Right lobe of liver (tissue), 6 donors: ENCODE measurements at regions not wholly inside any gene's neighbourhood (a gene's known extent, or its start where the extent isn't known, plus 50 kb on each side); places are given as distances from the start of the nearest gene placed in this dataset.
A peak's percentile ranks its signal among the peaks of the same experiment; 100 is the strongest.

Source experiments
- ATAC-seq, 4 donors: fragments of 200-7000 bp; cut with Tn5 transposase; one replicate each; pipeline ENCODE4 v1.9.1; 2020; ENCODE audit warnings: mild to moderate bottlenecking in 4 of 4, moderate library complexity in 4 of 4
- DNase-seq, 3 donors: peaks; one replicate each; pipeline ENCODE4 v3.0.0-alpha.2; 2020
- H3K27ac ChIP-seq, 3 donors: fragments of 200-600 bp; one replicate each; pipeline ENCODE4 v1.8.0; 2022
- H3K27me3 ChIP-seq, 2 donors: fragments of 200-600 bp; one replicate each; pipeline ENCODE4 v1.8.0; 2022
- H3K36me3 ChIP-seq, 4 donors: fragments of 200-600 bp; sonication (generic) in 1 of 4; one replicate each; pipeline versions ENCODE4 v1.5.1 to v1.8.0; 2017 to 2022; ENCODE audit warnings: control low read depth in 1 of 4
- H3K4me1 ChIP-seq, 4 donors: fragments of 200-600 bp; sonication (generic) in 1 of 4; one replicate each; pipeline versions ENCODE4 v1.5.1 to v1.8.0; 2017 to 2022; ENCODE audit warnings: control low read depth in 1 of 4
- H3K4me3 ChIP-seq, 3 donors: fragments of 200-600 bp; one replicate each; pipeline ENCODE4 v1.8.0; 2022
- H3K9me3 ChIP-seq, 4 donors: fragments of 200-600 bp; sonication (generic) in 1 of 4; one replicate each; pipeline versions ENCODE4 v1.5.1 to v1.8.0; 2017 to 2022; ENCODE audit warnings: control low read depth in 1 of 4
- CTCF ChIP-seq, 4 donors: fragments of 200-600 bp in 3 of 4; fragments of 450-650 bp in 1 of 4; IDR thresholded peaks; one replicate each; pipeline versions ENCODE4 v1.5.1 to v1.8.0; 2016 to 2022; ENCODE audit warnings: antibody characterized with exemption in 4 of 4, mild to moderate bottlenecking in 2 of 4
- POLR2A ChIP-seq: fragments of 450-650 bp; IDR thresholded peaks from one replicate; pipeline ENCODE4 v1.6.1; 2017; ENCODE audit warnings: antibody characterized with exemption, mild to moderate bottlenecking
- WGBS: methylation state at CpG from one replicate; pipeline ENCODE4 v1.1.6; 2018; ENCODE audit warnings: low coverage, low lambda C conversion rate; ENCODE audit not compliant: insufficient coverage; ENCODE audit errors: missing lambda C conversion rate; 5-methylcytosine and 5-hydroxymethylcytosine counted together
- intact Hi-C, 2 donors: fragments of 100-400 bp; cut with DNase I; formaldehyde crosslinking; loops; one replicate each; pipeline versions ENCODE4 v1.11.2 to v1.14.1; 2022
- donor health status: DM: no; HTN: yes; CAD: no.
- donor health status: DM: no; HTN: no; CAD: no.
- donor health status: DM: no; HTN: no; CAD: no.
- donor health status: DM: no; HTN: yes; CAD: no.
- donor health status: DM: no; HTN: yes; CAD: no.

GRCh38 chr10:50936335-50936734 lies 50.9 kb upstream of the A1CF start:
- H3K27ac ChIP-seq: no peak overlapping the region
- intact Hi-C loops: no loop called here
- H3K36me3 ChIP-seq: no peaks in the 10 kb centered on the region
- H3K4me3 ChIP-seq: no peak overlapping the region
- no peaks in the 10 kb centered on the region for H3K4me1 ChIP-seq
- DNase-seq: no peak
- no peaks in the 10 kb centered on the region for H3K9me3 ChIP-seq
- ATAC-seq: no peak
- no peaks in the 10 kb centered on the region for H3K27me3 ChIP-seq
- TF ChIP-seq POLR2A (no peak), CTCF (IDR thresholded peaks at IDR 0.05) (no peak)

GRCh38 chr10:50937230-50937907 lies 51.9 kb upstream of the A1CF start:
- Histone ChIP-seq H3K4me1 (no peaks in the 10 kb centered on the region), H3K36me3 (no peaks in the 10 kb centered on the region), H3K4me3 (no peak overlapping the region), H3K27me3 (no peaks in the 10 kb centered on the region), H3K9me3 (no peaks in the 10 kb centered on the region), H3K27ac (no peak overlapping the region)
- intact Hi-C loops: no loop called here
- DNase-seq: no peak
- 15% methylated on average over 4 of the region's 4 CpGs for WGBS
- peak; percentile 59 to 71 (median 66) for ATAC-seq
- TF ChIP-seq POLR2A (no peak), CTCF (IDR thresholded peaks at IDR 0.05) (peak; percentile 41 to 63 (median 60))

GRCh38 chr10:50941629-50942028 lies 56.2 kb upstream of the A1CF start:
- no peaks in the 10 kb centered on the region for H3K36me3 ChIP-seq
- intact Hi-C loops: no loop called here
- no peak overlapping the region for H3K4me3 ChIP-seq
- no peaks in the 10 kb centered on the region for H3K4me1 ChIP-seq
- no peaks in the 10 kb centered on the region for H3K27me3 ChIP-seq
- DNase-seq (no peak), ATAC-seq (no peak)
- TF ChIP-seq POLR2A (no peak), CTCF (IDR thresholded peaks at IDR 0.05) (no peak)
- H3K9me3 ChIP-seq: no peaks in the 10 kb centered on the region
- no peak overlapping the region for H3K27ac ChIP-seq
- 69% methylated on average over 3 of the region's 3 CpGs for WGBS

GRCh38 chr10:50946991-50947781 lies 61.8 kb upstream of the A1CF start:
- DNase-seq (no peak), ATAC-seq (no peak)
- no peaks in the 10 kb centered on the region for H3K27me3 ChIP-seq
- H3K36me3 ChIP-seq: no peaks in the 10 kb centered on the region
- H3K4me1 ChIP-seq: no peaks in the 10 kb centered on the region
- no peak overlapping the region for H3K4me3 ChIP-seq
- intact Hi-C loops: no loop called here
- 71% methylated on average over 6 of the region's 6 CpGs for WGBS
- no peak overlapping the region for H3K27ac ChIP-seq
- no peaks in the 10 kb centered on the region for H3K9me3 ChIP-seq
- no peak for TF ChIP-seq CTCF (IDR thresholded peaks at IDR 0.05)
- TF ChIP-seq POLR2A: no peak
